DMS153 (cell line): ENCODE measurements at regions not wholly inside any gene's neighbourhood (a gene's known extent, or its start where the extent isn't known, plus 50 kb on each side); places are given as distances from the start of the nearest gene placed in this dataset.

Experiments
- DNase-seq: peaks from one replicate; lab custom pipeline; 2025; lab: John Stamatoyannopoulos, UW

DNA sequence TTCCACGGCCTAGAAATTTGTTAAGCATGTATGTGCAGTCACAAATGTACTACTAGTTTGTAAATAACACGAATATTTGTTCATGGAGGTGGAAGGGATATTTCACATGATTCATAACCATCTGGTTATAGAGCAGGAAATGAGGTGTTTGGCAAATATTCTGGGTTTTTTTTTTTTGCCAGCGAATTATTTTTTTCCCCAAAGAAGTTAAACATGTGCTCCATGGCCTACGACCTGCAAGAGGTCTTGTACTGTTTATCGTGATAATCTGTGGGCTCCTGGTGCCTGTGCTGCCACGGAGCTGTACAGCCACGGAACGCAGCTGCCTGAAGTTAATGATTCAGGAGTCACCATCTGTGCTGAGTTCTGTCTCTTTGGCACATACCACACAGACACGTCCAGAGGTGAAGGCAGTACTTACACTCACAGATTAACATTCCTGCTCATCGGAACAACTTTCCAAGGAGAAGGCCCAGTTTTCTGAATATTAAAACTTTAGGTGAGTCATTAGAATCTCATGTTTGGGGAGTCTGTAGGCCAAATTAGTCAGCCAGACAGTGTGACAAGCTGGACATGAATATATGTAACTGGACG, 156.3 kb downstream of the TMX1 start:
- DNase-seq = no peak

DNA sequence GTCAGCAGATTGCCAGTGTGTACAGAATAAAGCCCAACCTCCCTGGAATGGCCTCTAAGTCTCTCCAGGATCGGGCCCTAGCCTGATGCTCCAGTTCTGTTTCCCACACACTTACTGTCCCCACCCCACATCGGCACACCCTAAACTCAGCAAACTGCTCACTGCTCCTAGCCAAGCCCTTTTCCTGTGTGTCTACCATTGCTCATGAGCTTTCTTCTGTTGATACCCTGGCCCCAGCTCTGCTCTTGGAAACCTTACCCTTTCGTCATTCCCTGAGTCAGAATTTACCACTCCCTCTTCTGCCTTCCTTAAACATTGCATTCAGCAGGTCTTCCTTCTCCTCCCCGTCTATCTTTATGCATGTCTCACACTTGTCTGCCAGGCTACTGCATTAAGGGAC, 158.9 kb downstream of the TMX1 start:
- no peak for DNase-seq

DNA sequence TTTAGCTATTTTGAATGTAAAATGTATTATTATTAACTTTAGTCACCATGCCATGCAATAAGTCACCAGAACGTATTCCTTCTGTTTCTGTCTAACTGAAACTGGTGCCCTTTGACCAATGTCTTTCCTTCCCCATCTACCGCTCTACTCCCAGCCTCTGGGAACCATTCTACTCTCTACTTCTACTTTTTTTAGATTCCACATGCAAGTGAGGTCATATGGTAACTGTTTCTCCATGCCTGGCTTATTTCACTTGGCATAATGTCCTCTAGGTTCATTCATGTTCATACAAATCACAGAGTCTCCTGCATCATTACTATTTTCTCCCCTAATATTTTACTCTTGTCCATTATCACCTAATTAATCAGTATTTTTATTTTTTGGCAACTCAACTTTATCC, 160.1 kb downstream of the TMX1 start:
- DNase-seq = no peak

DNA sequence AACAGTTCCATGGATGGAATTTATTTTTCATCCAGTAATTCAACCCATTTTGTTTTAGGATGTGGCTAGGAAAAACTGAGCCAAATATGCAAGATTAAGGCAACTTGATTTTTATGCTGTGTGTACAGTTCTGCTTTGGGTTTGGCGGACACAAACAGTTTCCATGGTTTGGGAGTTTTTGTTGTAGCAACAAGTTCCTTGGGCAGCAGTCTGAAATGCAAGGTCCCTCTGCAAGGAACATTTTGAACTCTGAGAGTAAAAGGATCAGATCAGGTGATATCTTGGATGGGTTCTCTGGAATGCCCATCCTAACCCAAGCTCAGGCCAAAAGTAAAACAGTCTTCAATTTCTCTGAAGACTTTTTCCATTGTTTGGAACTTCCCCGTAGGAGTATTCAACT, 161.2 kb downstream of the TMX1 start:
- no peak for DNase-seq

DNA sequence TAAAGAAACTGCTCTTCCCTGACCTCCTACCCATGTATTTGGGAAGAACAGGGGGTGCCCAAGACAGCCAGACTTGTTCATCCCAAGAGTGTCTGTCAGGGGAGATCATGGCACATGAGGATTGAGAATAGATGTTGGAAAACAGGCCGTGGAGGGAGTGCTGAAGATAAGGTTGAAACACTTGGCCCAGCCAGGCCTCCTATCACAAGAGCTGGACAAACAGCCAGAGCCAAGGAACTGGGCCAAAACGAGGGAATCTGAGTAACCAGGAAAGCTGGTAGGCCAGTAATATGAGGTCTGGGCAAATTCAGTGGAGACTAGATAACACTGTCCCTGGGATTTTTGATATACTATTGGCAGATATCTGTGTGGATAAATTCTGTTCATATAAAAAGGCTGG, 161.7 kb downstream of the TMX1 start:
- DNase-seq = no peak

DNA sequence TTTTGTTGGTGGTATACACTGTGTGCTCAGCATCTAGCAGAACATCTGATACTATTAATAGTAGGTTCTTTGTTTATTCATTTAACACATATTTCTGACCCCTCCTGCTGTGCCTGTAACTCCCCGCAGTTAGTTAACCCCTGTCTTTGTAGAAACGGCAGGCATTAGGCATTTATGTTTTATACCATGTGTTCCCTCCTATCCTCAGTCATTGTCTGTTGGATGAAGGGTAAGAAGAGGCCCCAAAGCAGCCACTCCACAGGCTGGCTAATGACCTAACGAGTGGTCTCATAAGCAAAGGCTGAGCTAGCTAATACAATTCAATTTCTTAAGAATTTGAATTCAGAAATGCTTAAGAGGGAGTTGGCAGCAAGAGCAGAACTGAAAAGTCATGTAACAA, 170.8 kb downstream of the TMX1 start:
- no peak for DNase-seq

DNA sequence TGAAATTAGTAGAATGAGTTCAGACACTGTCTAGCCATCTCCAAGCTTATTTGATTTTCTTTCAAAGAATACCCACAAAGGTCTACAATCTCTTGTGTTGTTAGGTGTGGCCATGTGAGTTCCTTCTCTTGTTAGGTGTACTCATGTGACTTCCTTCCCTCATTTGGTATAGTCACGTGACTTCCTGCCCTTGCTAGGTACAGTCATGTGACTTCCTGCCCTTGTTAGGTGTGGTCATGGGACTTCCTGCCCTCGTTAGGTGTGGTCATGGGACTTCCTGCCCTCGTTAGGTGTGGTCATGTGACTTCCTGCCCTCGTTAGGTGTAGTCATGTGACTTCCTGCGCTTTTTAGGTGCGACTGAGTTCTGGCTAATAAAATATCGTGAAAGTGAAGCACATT, 179.6 kb downstream of the TMX1 start:
- DNase-seq = no peak

DNA sequence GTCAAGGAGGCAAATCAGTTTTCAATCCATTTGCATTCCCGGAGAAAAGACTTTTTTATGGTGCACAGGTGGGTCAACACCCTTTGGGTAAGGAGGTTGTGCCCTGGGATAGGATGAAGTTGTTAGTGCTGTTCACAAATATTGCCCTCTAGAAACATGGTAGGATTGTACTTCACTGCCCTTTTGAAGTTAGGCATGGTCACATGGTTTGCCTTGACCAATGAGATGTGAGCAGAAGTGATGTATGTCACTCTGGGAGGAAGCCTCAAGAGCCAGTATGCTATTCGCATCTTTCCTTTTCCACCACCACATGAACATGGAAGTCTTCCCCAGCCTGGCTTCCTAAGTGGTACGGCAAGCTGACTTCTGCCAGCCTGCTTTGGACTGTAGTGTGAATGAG, 182.7 kb downstream of the TMX1 start:
- no peak for DNase-seq

DNA sequence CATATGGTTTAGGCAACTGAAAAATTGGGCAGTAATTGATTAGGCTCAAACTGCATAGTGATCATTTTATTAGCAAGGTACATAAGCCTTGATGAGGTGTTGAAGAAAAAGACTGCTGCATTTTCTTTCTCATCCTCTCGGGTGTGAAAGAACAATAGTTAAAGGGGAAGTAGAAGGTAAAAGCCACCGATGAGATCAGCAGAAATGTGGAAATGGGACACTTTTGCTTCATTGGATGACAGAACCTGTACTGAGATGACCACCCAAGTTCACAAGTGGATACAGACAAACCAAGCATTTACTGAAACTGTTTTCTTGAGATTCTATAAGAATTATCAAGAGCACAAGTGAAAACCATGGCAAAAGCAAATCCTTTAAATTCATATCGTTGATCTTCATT, 184.0 kb downstream of the TMX1 start:
- no peak for DNase-seq

DNA sequence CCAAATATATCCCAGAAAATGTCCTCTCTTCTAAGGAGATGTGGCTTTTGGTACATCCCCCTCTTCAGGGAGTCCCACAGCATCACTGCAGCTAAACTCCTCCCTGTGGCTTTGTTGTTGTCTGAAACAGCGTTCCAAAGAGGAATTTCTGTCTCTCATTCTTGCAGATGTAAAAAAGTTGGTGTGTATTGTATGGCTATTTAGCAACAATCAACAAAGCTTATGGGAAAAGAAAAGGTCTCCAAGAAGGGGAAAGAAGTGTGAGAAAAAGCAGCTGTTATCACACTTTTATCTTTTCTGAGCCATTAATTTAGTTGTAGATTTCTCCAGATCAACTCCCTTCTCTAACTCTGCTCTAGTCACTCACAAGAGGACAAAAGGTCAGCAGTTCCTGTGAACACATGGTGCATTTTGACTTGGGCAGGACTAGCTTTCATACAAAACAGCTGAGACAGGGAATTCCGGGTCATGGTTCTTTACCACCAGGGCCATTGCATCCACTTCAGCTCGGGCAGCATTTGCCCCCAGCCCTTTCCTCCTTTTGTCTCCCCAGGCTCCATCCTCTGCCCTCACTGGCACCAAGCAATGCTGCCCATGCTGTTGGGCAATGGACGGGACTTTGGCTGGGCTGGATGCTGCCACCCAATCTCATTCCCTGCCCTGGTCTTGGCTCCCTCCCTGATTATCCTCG, 184.7 kb downstream of the TMX1 start:
- no peak for DNase-seq

DNA sequence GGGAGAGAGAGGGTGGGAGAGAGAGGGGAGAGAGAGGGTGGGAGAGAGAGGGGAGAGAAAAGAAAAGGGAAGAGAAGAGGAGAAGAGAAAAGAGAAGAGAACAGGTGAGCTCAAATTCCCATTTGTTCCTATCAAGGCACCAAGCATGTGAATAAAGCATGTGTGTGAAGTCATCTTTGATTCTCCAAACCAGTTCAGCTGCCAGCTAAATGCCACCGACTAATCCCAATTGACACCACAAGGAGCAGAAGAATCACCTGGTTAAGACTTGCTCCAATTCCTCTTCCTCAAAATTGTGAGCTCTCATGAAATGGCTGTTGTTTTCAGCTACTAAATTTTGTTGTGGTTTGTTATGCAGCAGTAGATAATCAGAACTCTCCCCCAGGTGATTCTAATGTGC, 188.9 kb downstream of the TMX1 start:
- no peak for DNase-seq

DNA sequence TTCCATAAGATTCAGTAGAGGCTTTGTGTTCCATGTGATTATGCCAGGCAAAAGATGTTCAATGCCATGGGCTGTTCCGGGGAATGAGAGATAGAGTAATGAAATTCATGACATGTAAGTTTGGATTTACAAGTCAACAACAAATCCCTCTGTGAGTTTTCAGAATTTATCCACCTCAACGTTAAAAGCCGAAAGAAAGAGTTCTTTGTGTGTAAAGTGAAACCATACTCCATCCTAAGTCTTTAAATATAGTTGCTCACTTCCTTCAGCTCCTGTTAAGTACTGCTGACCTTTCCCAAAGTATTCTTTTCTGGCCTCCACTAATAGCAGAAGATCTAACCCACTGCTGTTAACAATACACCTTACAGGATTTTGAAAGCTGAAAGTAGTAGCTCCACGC, 190.0 kb downstream of the TMX1 start:
- no peak for DNase-seq

DNA sequence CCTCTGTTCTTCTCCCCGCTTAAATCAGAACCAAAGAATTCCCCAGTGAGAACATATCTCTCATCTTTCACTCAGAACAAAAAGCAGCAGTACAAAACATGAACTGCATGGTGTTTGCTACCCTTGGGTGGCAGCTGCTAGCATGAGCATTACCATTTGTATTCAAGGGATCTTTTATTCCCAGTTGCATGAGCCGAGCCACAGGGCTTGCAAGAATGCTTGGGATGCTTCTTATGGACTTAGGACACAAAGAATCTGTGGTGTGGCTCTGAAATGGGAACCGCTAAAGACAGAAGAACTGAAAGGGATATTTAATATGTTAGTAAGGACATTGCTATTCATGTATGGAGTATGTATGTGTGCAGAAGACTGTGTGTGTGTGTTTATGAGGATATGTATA, 190.6 kb downstream of the TMX1 start:
- no peak for DNase-seq

DNA sequence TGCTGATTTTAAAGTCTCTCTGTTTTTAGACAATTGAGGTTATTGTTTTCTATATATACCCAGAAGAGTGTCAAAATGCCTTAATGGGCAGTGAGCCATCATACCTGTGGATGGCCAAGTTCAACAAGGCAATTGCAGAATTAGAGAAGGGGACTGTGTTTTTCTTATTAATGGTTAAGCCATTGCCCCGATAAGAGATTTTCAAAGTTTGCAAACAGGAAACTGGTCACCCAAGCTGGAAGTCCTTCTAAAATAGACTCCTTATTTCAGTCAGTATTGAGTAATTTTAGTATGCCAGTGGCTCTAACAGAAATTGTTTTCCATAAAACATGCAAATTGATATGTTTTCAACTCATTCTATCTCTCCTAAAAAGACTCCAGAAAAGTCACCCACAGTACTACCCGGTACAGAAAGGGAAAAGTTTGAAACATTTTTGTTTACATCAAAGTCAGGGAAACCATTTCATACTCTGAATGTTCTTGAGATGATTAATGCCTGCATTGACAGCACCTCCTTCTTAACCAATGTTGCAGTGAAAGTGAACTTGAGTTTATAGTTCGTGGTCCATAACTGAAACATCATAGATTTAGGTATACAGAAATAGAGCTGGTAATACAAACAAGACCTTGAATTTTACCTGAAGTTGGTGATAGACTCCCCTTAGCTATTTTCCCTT, 191.1 kb downstream of the TMX1 start:
- DNase-seq = no peak

DNA sequence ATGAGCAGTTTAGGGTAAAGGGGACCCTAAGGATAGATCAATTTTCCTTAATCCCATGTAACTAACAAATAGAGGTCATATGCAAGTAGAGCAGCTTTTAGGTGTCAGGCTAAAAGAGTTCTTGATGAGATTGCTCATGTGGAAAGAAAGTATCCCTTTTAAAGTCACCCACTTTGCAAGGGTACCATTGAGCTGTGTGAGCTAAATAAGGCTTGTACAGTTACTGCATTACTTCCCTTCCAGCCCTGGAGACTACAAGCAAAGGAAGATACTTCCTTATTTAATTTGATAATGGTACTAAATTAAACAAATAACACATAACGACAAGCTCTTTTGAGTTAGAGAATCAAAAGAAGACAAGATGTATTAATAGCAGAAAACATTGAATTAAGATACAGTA, 191.7 kb downstream of the TMX1 start:
- no peak for DNase-seq

DNA sequence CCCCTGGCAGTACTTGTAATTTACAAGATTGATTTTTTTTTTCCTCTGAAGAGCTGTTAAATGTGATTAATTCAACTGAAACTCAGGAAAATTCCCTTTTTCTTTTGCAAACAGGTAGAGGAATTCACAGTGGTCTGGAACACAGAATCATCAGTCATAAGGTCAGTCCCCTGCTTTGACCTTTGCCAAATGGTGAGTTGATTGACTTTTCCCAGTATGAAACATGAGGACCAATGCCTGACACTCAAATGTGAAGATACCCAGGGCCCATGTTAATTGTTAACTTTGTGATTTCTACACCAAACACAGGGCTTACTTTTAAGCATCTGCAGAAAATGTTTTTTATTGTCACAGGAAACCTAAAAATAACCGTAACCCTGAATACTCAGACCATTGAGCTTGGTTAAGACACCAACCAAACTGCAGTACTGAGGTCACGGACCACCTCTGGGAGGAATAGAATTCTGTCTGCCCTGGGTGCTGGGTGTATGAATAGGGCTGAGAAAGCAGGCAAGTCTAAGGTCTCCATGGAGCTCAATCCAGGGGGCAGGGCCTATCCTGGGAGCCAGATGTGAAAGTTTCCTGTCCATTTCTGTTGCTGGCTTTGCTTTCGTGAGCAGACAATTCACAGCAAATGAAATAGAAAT, 192.4 kb downstream of the TMX1 start:
- DNase-seq = no peak

DNA sequence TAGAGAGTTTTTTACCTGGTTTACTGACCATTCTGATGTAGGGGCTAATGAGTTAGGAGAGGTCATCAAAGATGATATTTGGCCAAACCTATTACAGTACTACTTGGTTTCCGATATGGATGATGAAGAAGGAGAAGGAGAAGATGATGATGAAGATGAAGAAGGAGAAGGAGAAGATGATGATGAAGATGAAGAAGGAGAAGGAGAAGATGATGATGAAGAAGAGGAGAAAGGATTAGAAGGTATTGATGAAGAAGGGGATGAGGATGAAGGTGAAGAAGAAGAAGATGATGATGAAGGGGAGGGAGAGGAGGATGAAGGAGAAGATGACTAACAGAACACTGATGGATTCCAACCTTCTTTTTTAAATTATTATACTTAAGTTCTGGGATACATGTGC, 196.6 kb downstream of the TMX1 start:
- no peak for DNase-seq

DNA sequence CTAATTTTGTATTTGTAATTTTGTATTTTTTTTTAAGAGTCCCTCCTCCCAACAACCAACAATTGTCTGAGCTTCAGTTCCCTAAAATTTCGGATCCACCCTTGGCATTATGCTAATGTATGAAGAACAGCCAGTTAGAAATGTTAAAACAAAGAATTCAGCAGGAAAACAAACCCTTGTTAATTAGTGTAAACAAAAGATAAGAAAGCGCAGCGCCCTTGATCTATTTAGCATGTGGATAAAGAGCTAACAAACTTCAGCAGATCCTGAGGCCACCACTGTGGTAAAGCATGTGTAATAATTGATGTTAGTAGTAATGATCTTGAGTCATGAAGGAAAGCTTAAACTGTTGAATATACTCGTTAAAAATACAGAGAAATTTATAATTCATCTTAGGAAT, 199.8 kb downstream of the TMX1 start:
- no peak for DNase-seq

DNA sequence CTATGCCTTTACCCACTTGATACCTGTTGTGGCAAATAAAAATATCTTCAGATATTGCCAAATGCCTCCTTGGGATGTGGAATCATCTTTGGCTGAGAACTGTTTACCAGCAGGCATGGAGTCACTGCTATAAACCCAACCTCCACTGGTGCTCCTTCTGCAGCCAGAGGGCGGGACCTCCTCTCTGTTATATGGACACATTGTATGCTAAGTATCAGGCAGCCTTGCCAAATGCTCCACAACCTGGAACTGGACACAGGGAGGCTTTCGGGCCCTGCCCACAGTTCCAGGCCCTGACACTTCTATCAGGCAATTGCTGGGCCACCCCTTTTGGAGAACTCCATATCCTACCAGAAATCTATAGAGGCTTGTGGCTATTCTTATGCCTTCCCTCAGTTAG, 201.0 kb downstream of the TMX1 start:
- no peak for DNase-seq

DNA sequence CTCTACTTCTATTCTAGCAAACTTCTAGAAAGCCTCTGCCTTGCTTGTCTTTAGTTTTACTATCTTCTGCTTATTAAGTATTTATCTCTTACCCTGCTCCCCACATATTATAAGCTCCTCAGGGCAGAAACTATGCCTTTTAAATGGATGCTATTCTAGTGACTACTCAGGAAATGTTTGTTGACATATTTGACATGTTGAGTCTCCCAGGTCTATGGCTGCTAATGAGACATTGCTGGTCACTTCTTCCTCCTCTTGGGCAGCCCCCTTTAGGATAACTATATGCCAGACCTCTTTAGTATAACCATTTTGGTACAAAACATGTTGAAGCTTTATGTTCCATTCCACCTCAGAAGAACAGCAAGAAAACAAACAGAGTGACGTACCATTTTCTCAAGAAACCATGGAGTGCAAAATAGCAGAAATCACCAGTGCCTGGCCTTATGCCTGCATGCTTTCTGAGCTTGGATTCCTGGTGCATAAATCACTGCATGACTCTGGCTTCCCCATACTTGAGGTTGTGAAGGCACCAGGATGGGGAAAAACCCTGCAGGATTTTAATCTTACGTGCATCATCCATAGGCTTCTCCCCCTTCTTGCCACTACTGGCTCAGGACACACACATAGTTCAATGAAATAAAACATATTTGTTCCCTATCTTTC, 202.6 kb downstream of the TMX1 start:
- DNase-seq = no peak

DNA sequence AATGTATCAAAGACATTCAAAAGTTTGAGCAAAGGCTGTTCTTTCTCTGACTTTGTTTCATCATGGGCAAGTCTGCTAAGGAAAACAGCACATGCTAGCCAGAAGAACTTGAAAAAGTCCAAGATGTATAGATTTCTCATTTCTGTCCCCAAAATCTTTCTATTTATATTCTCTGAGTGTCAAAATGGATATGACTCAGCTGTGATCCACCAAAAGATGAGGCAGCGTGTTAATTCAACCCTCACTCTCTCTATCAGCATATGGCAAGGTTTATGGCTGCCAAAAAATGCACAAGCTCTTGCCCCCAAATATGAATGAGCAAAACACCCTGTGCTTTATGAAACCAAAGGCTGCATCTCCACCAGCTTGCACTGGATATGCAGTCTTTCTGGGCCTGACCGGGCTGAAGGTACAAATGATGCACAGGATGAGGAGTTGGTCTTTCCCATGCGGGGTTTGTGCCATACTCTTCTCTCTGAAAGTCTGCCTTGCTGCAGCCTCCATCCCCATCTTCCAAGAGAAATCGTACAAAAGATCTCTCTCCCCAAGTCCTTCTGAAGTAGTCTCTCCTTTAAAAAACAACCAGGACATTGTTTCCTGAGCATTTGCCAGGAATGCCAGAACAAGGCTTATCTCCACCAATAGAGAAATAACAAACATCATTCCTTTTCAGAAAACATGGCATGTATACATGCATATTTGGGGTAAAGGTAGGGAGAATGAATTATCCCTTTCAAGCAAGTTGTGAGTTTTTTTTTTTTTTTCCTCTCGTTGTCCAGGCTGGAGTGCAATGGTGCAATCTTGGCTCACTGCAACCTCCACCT, 203.4 kb downstream of the TMX1 start:
- no peak for DNase-seq
